GM23248 (cell line): ENCODE measurements at regions not wholly inside any gene's neighbourhood (a gene's known extent, or its start where the extent isn't known, plus 50 kb on each side); places are given as distances from the start of the nearest gene placed in this dataset.

Source experiments
- DNase-seq: peaks from one replicate; pipeline ENCODE4 v3.0.0-alpha.2; 2015
- H2AFZ ChIP-seq: fragments of 200-600 bp; sonication (generic); 2 replicates; pipeline ENCODE4 v1.6.1; 2016; ENCODE audit warnings: antibody characterized with exemption
- H3F3A ChIP-seq: fragments of 200-600 bp; sonication (generic); 2 replicates; pipeline ENCODE4 v1.6.1; 2016; ENCODE audit warnings: mild to moderate bottlenecking, antibody characterized with exemption, mixed run types; ENCODE audit not compliant: insufficient read depth
- H3K27ac ChIP-seq: fragments of 200-600 bp; sonication (generic); 2 replicates; pipeline ENCODE4 v1.5.1; 2016; ENCODE audit warnings: mild to moderate bottlenecking
- H3K27me3 ChIP-seq: fragments of 200-600 bp; sonication (generic); replicated peaks from 2 replicates; pipeline ENCODE4 v1.6.1; 2016; ENCODE audit warnings: mild to moderate bottlenecking; ENCODE audit not compliant: insufficient read depth
- H3K36me3 ChIP-seq: fragments of 200-600 bp; sonication (generic); 2 replicates; pipeline ENCODE4 v1.6.1; 2016; ENCODE audit warnings: low read depth, mild to moderate bottlenecking
- H3K4me1 ChIP-seq: fragments of 200-600 bp; sonication (generic); 2 replicates; pipeline ENCODE4 v1.6.1; 2016; ENCODE audit warnings: mild to moderate bottlenecking; ENCODE audit not compliant: insufficient read depth
- H3K4me2 ChIP-seq: fragments of 200-600 bp; sonication (generic); one replicate; pipeline ENCODE4 v1.6.1; 2016; ENCODE audit warnings: mild to moderate bottlenecking; ENCODE audit not compliant: unreplicated experiment
- H3K4me3 ChIP-seq: fragments of 200-600 bp; sonication (generic); 2 replicates; pipeline ENCODE4 v1.5.1; 2016; ENCODE audit warnings: mild to moderate bottlenecking
- H3K79me2 ChIP-seq: fragments of 200-600 bp; sonication (generic); 2 replicates; pipeline ENCODE4 v1.6.1; 2016; ENCODE audit warnings: mild to moderate bottlenecking; ENCODE audit not compliant: insufficient read depth
- H3K9ac ChIP-seq: fragments of 200-600 bp; sonication (generic); 2 replicates; pipeline ENCODE4 v1.6.1; 2016; ENCODE audit warnings: mild to moderate bottlenecking
- H3K9me2 ChIP-seq: fragments of 200-600 bp; sonication (generic); 2 replicates; pipeline ENCODE4 v1.6.1; 2016; ENCODE audit warnings: mixed run types, mild to moderate bottlenecking, moderate library complexity; ENCODE audit not compliant: insufficient read depth
- H3K9me3 ChIP-seq: fragments of 200-600 bp; sonication (generic); one replicate; pipeline ENCODE4 v1.6.1; 2017; ENCODE audit warnings: low read depth
- H4K20me1 ChIP-seq: fragments of 200-600 bp; sonication (generic); 2 replicates; pipeline ENCODE4 v1.6.0; 2016; ENCODE audit not compliant: insufficient read depth
- EZH2 ChIP-seq: fragments of 200-600 bp; sonication (generic); IDR thresholded peaks from 2 replicates; pipeline ENCODE4 v1.6.1; 2018; ENCODE audit warnings: antibody characterized with exemption, mild to moderate bottlenecking; ENCODE audit not compliant: insufficient read depth, poor library complexity, severe bottlenecking
- EZH2phosphoT487 ChIP-seq: fragments of 200-600 bp; sonication (generic); IDR thresholded peaks from 2 replicates; pipeline ENCODE4 v1.6.1; 2018; ENCODE audit warnings: antibody characterized with exemption, moderate library complexity, mild to moderate bottlenecking, low read depth; ENCODE audit not compliant: insufficient read depth
- WGBS, 2 experiments: methylation state at CpG; one replicate each; pipeline ENCODE4 v1.1.6; 2015 to 2017; ENCODE audit warnings: low lambda C conversion rate in 2 of 2, low coverage in 1 of 2; ENCODE audit errors: missing lambda C conversion rate in 2 of 2; 5-methylcytosine and 5-hydroxymethylcytosine counted together
- in situ Hi-C: fragments of 300-500 bp; cut with MboI; formaldehyde crosslinking; loops from 2 replicates; pipeline ENCODE4 v1.15.0; 2020

GRCh38 chr6:142612956-142613355 lies 311.1 kb downstream of the ADGRG6 start:
- Histone ChIP-seq H3K27ac (no peak overlapping the region), H3K4me1 (no peaks in the 10 kb centered on the region), H4K20me1 (no peaks in the 10 kb centered on the region), H3K79me2 (no peaks in the 10 kb centered on the region), H3K4me2 (no peak overlapping the region), H3K27me3 (0 out of 2 replicates have a peak, but pooled peaks cover 3% of the 10 kb centered on the region), H3K9ac (no peak overlapping the region), H3K4me3 (no peak overlapping the region), H3K36me3 (no peaks in the 10 kb centered on the region), H3K9me2 (no peaks in the 10 kb centered on the region), H2AFZ (no peak overlapping the region), H3K9me3 (no peaks in the 10 kb centered on the region), H3F3A (no peaks in the 10 kb centered on the region)
- no peak for TF ChIP-seq EZH2
- no peak for TF ChIP-seq EZH2phosphoT487
- WGBS, 2 experiments: 34 to 45% methylated on average over 3 of the region's 3 CpGs
- in situ Hi-C loops: no loop called here
- no peak for DNase-seq

GRCh38 chr6:142613981-142614380 lies 312.2 kb downstream of the ADGRG6 start:
- peaks cover 8% of the 10 kb centered on the region; the same call in 1 of the 2 replicates for H3K27me3 ChIP-seq
- H3K4me3 ChIP-seq: no peak overlapping the region
- H3K79me2 ChIP-seq: no peaks in the 10 kb centered on the region
- H2AFZ ChIP-seq: no peak overlapping the region
- H3K27ac ChIP-seq: no peak overlapping the region
- 66 to 74% methylated on average over 2 of the region's 2 CpGs for WGBS, 2 experiments
- H3K9ac ChIP-seq: no peak overlapping the region
- no peaks in the 10 kb centered on the region for H4K20me1 ChIP-seq
- no peak overlapping the region for H3K4me2 ChIP-seq
- DNase-seq: no peak
- H3K9me3 ChIP-seq: no peaks in the 10 kb centered on the region
- in situ Hi-C loops: no loop called here
- H3K9me2 ChIP-seq: no peaks in the 10 kb centered on the region
- H3F3A ChIP-seq: no peaks in the 10 kb centered on the region
- TF ChIP-seq EZH2phosphoT487 (no peak), EZH2 (no peak)
- no peaks in the 10 kb centered on the region for H3K36me3 ChIP-seq
- no peaks in the 10 kb centered on the region for H3K4me1 ChIP-seq

GRCh38 chr6:142617158-142617557 lies 315.4 kb downstream of the ADGRG6 start:
- H3K27ac ChIP-seq: no peak overlapping the region
- H3K9me2 ChIP-seq: no peaks in the 10 kb centered on the region
- no peaks in the 10 kb centered on the region for H3F3A ChIP-seq
- H3K9me3 ChIP-seq: no peaks in the 10 kb centered on the region
- WGBS, 2 experiments: 90 to 92% methylated on average over 3 of the region's 3 CpGs
- H3K36me3 ChIP-seq: no peaks in the 10 kb centered on the region
- H2AFZ ChIP-seq: no peak overlapping the region
- H3K4me3 ChIP-seq: no peak overlapping the region
- H3K79me2 ChIP-seq: no peaks in the 10 kb centered on the region
- no peak for DNase-seq
- H4K20me1 ChIP-seq: no peaks in the 10 kb centered on the region
- peaks cover 8% of the 10 kb centered on the region; the same call in 1 of the 2 replicates for H3K27me3 ChIP-seq
- no peak for TF ChIP-seq EZH2
- TF ChIP-seq EZH2phosphoT487: no peak
- no peak overlapping the region for H3K9ac ChIP-seq
- in situ Hi-C loops: no loop called here
- no peak overlapping the region for H3K4me2 ChIP-seq
- H3K4me1 ChIP-seq: no peaks in the 10 kb centered on the region

- Histone ChIP-seq H2AFZ (no peak overlapping the region), H3K9me2 (no peaks in the 10 kb centered on the region), H3K27ac (no peak overlapping the region), H3K36me3 (no peaks in the 10 kb centered on the region), H3F3A (no peaks in the 10 kb centered on the region), H3K4me1 (no peaks in the 10 kb centered on the region), H3K9ac (no peak overlapping the region), H3K27me3 (peaks cover 5% of the 10 kb centered on the region; the same call in 1 of the 2 replicates), H4K20me1 (no peaks in the 10 kb centered on the region), H3K4me2 (no peak overlapping the region), H3K4me3 (no peak overlapping the region), H3K79me2 (no peaks in the 10 kb centered on the region), H3K9me3 (no peaks in the 10 kb centered on the region)
- TF ChIP-seq EZH2phosphoT487: no peak
- TF ChIP-seq EZH2: no peak
- in situ Hi-C loops: no loop called here
- WGBS, 2 experiments: 64 to 70% methylated on average over 2 of the region's 2 CpGs
- no peak for DNase-seq
These were observed 320.0 kb downstream of the ADGRG6 start for GRCh38 chr6:142621822-142622221.
